IMR-90 (cell line): ENCODE measurements at regions not wholly inside any gene's neighbourhood (a gene's known extent, or its start where the extent isn't known, plus 50 kb on each side); places are given as distances from the start of the nearest gene placed in this dataset.

Source experiments
- ATAC-seq: fragments of 200-7000 bp; cut with Tn5 transposase; 2 replicates; pipeline ENCODE4 v1.9.1; 2020; ENCODE audit warnings: low read depth, mild to moderate bottlenecking, moderate library complexity
- BruUV-seq: library from RNA; stranded (reverse); fragments of 400-500 nt; replicated peaks from 2 replicates; lab custom pipeline; 2021; lab: Mats Ljungman, UMichigan
- CTCF ChIA-PET: fragments of 300-600 bp; formaldehyde crosslinking; extraction: SDS; loops from one replicate; lab custom pipeline; 2021; ENCODE audit warnings: antibody characterized with exemption; lab: Yijun Ruan, JAX
- POLR2A ChIA-PET: fragments of 300-600 bp; sonication (Branson Sonifier 250); formaldehyde crosslinking; loops from one replicate; lab custom pipeline; 2022; ENCODE audit warnings: antibody characterized with exemption; ENCODE audit not compliant: unreplicated experiment; lab: Charles Lee
- DNase-seq: peaks from one replicate; pipeline ENCODE4 v3.0.0; 2013
- H2AFZ ChIP-seq: replicated peaks from 2 replicates; pipeline ENCODE3; 2013; ENCODE audit warnings: low read length, mild to moderate bottlenecking; ENCODE audit not compliant: poor library complexity
- H2AK5ac ChIP-seq: 2 replicates; pipeline ENCODE4 v1.6.1; 2013; ENCODE audit warnings: low read depth, low read length, inconsistent platforms
- H2AK9ac ChIP-seq: replicated peaks from 2 replicates; pipeline ENCODE3; 2013; ENCODE audit warnings: mild to moderate bottlenecking, low read depth, low read length, moderate library complexity; ENCODE audit not compliant: poor library complexity
- H2BK120ac ChIP-seq: 2 replicates; pipeline ENCODE4 v1.6.1; 2013; ENCODE audit warnings: low read depth, low read length, inconsistent platforms
- H2BK15ac ChIP-seq: 3 replicates; pipeline ENCODE4 v1.6.1; 2013; ENCODE audit warnings: low read depth, low read length, inconsistent platforms
- H2BK20ac ChIP-seq: 2 replicates; pipeline ENCODE4 v1.6.1; 2013; ENCODE audit warnings: low read depth, mild to moderate bottlenecking, inconsistent platforms, low read length, moderate library complexity
- H2BK5ac ChIP-seq: 2 replicates; pipeline ENCODE4 v1.6.1; 2013; ENCODE audit warnings: mild to moderate bottlenecking, low read depth, low read length, inconsistent platforms; ENCODE audit not compliant: poor library complexity, severe bottlenecking
- H3K14ac ChIP-seq: replicated peaks from 2 replicates; pipeline ENCODE4 v1.6.1; 2013; ENCODE audit warnings: low read depth, low read length, inconsistent platforms
- H3K18ac ChIP-seq: 2 replicates; pipeline ENCODE4 v1.6.1; 2013; ENCODE audit warnings: low read depth, low read length, control low read depth
- H3K23ac ChIP-seq: 2 replicates; pipeline ENCODE4 v1.6.1; 2013; ENCODE audit warnings: low read depth, low read length, inconsistent platforms
- H3K27ac ChIP-seq: 2 replicates; pipeline ENCODE4 v1.5.1; 2013; ENCODE audit warnings: mild to moderate bottlenecking, control low read depth, low read length; ENCODE audit not compliant: insufficient read depth
- H3K27me3 ChIP-seq: 2 replicates; pipeline ENCODE4 v1.6.1; 2013; ENCODE audit warnings: low read length; ENCODE audit not compliant: control insufficient read depth, insufficient read depth
- H3K36me3 ChIP-seq: 2 replicates; pipeline ENCODE4 v1.6.1; 2013; ENCODE audit warnings: low read length, mixed read lengths; ENCODE audit not compliant: control insufficient read depth, insufficient read depth
- H3K4ac ChIP-seq: 2 replicates; pipeline ENCODE4 v1.6.1; 2013; ENCODE audit warnings: low read depth, low read length, inconsistent platforms
- H3K4me1 ChIP-seq: 2 replicates; pipeline ENCODE4 v1.6.1; 2013; ENCODE audit warnings: low read length, mixed read lengths; ENCODE audit not compliant: control insufficient read depth, insufficient read depth
- H3K4me2 ChIP-seq: 2 replicates; pipeline ENCODE4 v1.6.1; 2013; ENCODE audit warnings: low read depth, mild to moderate bottlenecking, control low read depth, low read length, moderate library complexity
- H3K4me3 ChIP-seq: 2 replicates; pipeline ENCODE4 v1.5.1; 2013; ENCODE audit warnings: low read depth, mild to moderate bottlenecking, control low read depth, low read length, moderate library complexity; ENCODE audit not compliant: insufficient read depth
- H3K56ac ChIP-seq: 2 replicates; pipeline ENCODE4 v1.6.1; 2013; ENCODE audit warnings: low read length, inconsistent platforms; ENCODE audit not compliant: insufficient read depth; ENCODE audit errors: extremely low read depth
- H3K79me1 ChIP-seq, 2 experiments: 2 replicates each; pipeline ENCODE4 v1.6.1; 2013; ENCODE audit warnings: low read length in 2 of 2, inconsistent platforms in 1 of 2, low read depth in 1 of 2
- H3K9ac ChIP-seq: 2 replicates; pipeline ENCODE4 v1.6.1; 2013; ENCODE audit warnings: low read depth, low read length, control low read depth
- H3K9me1 ChIP-seq: 2 replicates; pipeline ENCODE4 v1.6.1; 2013; ENCODE audit warnings: low read length, inconsistent platforms; ENCODE audit not compliant: insufficient read depth
- H3K9me3 ChIP-seq: 2 replicates; pipeline ENCODE4 v1.6.1; 2013; ENCODE audit warnings: low read length; ENCODE audit not compliant: control insufficient read depth, insufficient read depth
- H4K20me1 ChIP-seq: 2 replicates; pipeline ENCODE4 v1.6.1; 2013; ENCODE audit warnings: low read length, inconsistent platforms; ENCODE audit not compliant: insufficient read depth
- H4K5ac ChIP-seq: 2 replicates; pipeline ENCODE4 v1.6.1; 2013; ENCODE audit warnings: mild to moderate bottlenecking, low read depth, low read length, control low read depth
- H4K8ac ChIP-seq, 2 experiments: 2 replicates each; pipeline ENCODE4 v1.6.1; 2013; ENCODE audit warnings: low read depth in 2 of 2, low read length in 2 of 2, control low read depth in 1 of 2, inconsistent platforms in 1 of 2
- H4K91ac ChIP-seq: 2 replicates; pipeline ENCODE4 v1.6.1; 2013; ENCODE audit warnings: low read depth, low read length, inconsistent platforms; ENCODE audit not compliant: insufficient read depth
- BHLHE40 ChIP-seq: fragments of 150-350 bp; IDR thresholded peaks from 2 replicates; pipeline ENCODE4 v1.6.1; 2016; ENCODE audit warnings: mild to moderate bottlenecking, low read depth, low read length
- CEBPB ChIP-seq: IDR thresholded peaks from 2 replicates; pipeline ENCODE4 v1.6.1; 2012; ENCODE audit warnings: low read depth, low read length, improper control_type of control experiment
- CHD1 ChIP-seq: IDR thresholded peaks from 2 replicates; pipeline ENCODE4 v1.6.1; 2012; ENCODE audit warnings: low read depth, low read length, improper control_type of control experiment
- CTCF ChIP-seq: conservative IDR thresholded peaks from 2 replicates; pipeline ENCODE4 v1.5.1; 2012; ENCODE audit warnings: mild to moderate bottlenecking, low read depth, low read length, improper control_type of control experiment
- ELK1 ChIP-seq: fragments of 150-350 bp; IDR thresholded peaks from 2 replicates; pipeline ENCODE4 v1.6.1; 2016; ENCODE audit warnings: low read depth, mild to moderate bottlenecking, low read length, moderate library complexity, borderline replicate concordance
- FOS ChIP-seq: fragments of 150-350 bp; IDR thresholded peaks from 2 replicates; pipeline ENCODE4 v1.6.1; 2016; ENCODE audit warnings: low read depth, low read length
- MAFK ChIP-seq: IDR thresholded peaks from 2 replicates; pipeline ENCODE4 v1.6.1; 2012; ENCODE audit warnings: low read depth, low read length, improper control_type of control experiment
- MAZ ChIP-seq: IDR thresholded peaks from 2 replicates; pipeline ENCODE4 v1.6.1; 2012; ENCODE audit warnings: low read depth, mild to moderate bottlenecking, low read length, improper control_type of control experiment, moderate library complexity, borderline replicate concordance
- MXI1 ChIP-seq: IDR thresholded peaks from 2 replicates; pipeline ENCODE4 v1.6.1; 2012; ENCODE audit warnings: low read depth, mild to moderate bottlenecking, low read length, moderate library complexity, borderline replicate concordance
- NFE2L2 ChIP-seq: fragments of 150-350 bp; IDR thresholded peaks from 2 replicates; pipeline ENCODE4 v1.6.1; 2016; ENCODE audit warnings: low read depth, mild to moderate bottlenecking, low read length
- POLR2A ChIP-seq: IDR thresholded peaks from 2 replicates; pipeline ENCODE4 v1.6.1; 2012; ENCODE audit warnings: mild to moderate bottlenecking, low read depth, low read length
- RAD21 ChIP-seq: IDR thresholded peaks from 2 replicates; pipeline ENCODE4 v1.6.1; 2012; ENCODE audit warnings: low read length, improper control_type of control experiment
- RCOR1 ChIP-seq: IDR thresholded peaks from 2 replicates; pipeline ENCODE4 v1.6.1; 2012; ENCODE audit warnings: mild to moderate bottlenecking, low read length, improper control_type of control experiment; ENCODE audit not compliant: insufficient replicate concordance
- RFX5 ChIP-seq: IDR thresholded peaks from 2 replicates; pipeline ENCODE4 v1.8.0; 2012; ENCODE audit warnings: low read depth, mild to moderate bottlenecking, low read length, moderate library complexity
- SMC3 ChIP-seq: fragments of 150-350 bp; IDR thresholded peaks from 2 replicates; pipeline ENCODE4 v1.6.1; 2016; ENCODE audit warnings: low read depth, mild to moderate bottlenecking, antibody characterized with exemption, low read length, moderate library complexity
- USF2 ChIP-seq: fragments of 150-350 bp; IDR thresholded peaks from 2 replicates; pipeline ENCODE4 v1.6.1; 2017; ENCODE audit warnings: mild to moderate bottlenecking, antibody characterized with exemption, low read length, low read depth
- WGBS, 2 experiments: methylation state at CpG; one replicate each; pipeline versions ENCODE4 v1.1.5 to v1.1.7; 2013; ENCODE audit warnings: missing lambda C conversion rate in 2 of 2; ENCODE audit not compliant: insufficient read length in 1 of 2; ENCODE audit errors: extremely low coverage in 2 of 2; 5-methylcytosine and 5-hydroxymethylcytosine counted together
- dilution Hi-C: fragments of 300-500 bp; cut with HindIII; formaldehyde crosslinking; loops from one replicate; pipeline ENCODE4 v1.14.3; 2018; ENCODE audit warnings: low sequenced_read_pairs; ENCODE audit not compliant: unreplicated experiment
- in situ Hi-C: fragments of 300-500 bp; cut with MboI; formaldehyde crosslinking; loops from 3 replicates; pipeline ENCODE4 v1.14.3; 2019; ENCODE audit warnings: low sequenced_read_pairs, inconsistent platforms, mixed read lengths
- intact Hi-C: fragments of 100-400 bp; cut with micrococcal nuclease; formaldehyde crosslinking; loops from 2 replicates; pipeline ENCODE4 v1.10.0; 2022

- TF ChIP-seq CHD1, result no peak
- no peak for TF ChIP-seq CEBPB
- TF ChIP-seq MAZ, result no peak
- TF ChIP-seq MXI1, result no peak
- TF ChIP-seq SMC3, result no peak
- no peak for TF ChIP-seq RCOR1
- TF ChIP-seq FOS, result no peak
- TF ChIP-seq RAD21, result no peak
- no peak for TF ChIP-seq NFE2L2
- TF ChIP-seq CTCF, result no peak
- no peak for TF ChIP-seq ELK1
- no peak for TF ChIP-seq BHLHE40
- no peak for TF ChIP-seq MAFK
- TF ChIP-seq USF2, result no peak
- no peak for TF ChIP-seq POLR2A
- no peak for TF ChIP-seq RFX5
- dilution Hi-C loops (no loop called here), in situ Hi-C loops (no loop called here), intact Hi-C loops (no loop called here)
- Histone ChIP-seq H2AFZ (no peak overlapping the region), H2BK20ac (no peak overlapping the region), H3K56ac (no peak overlapping the region), H3K4me1 (no peaks in the 10 kb centered on the region), H4K8ac (no peak overlapping the region), H2BK15ac (no peak overlapping the region), H3K23ac (no peak overlapping the region), H2AK5ac (no peak overlapping the region), H4K91ac (no peak overlapping the region), H3K79me1 (no peaks in the 10 kb centered on the region), H3K9me1 (no peaks in the 10 kb centered on the region), H3K27ac (no peak overlapping the region), H3K14ac (no peak overlapping the region), H3K9ac (no peak overlapping the region), H2BK5ac (no peak overlapping the region), H2AK9ac (no peak overlapping the region), H3K9me3 (no peaks in the 10 kb centered on the region), H3K4ac (no peak overlapping the region), H4K5ac (no peak overlapping the region), H3K4me2 (no peak overlapping the region), H4K20me1 (no peaks in the 10 kb centered on the region), H2BK120ac (no peak overlapping the region), H3K4me3 (no peak overlapping the region), H3K27me3 (no peaks in the 10 kb centered on the region), H3K36me3 (no peaks in the 10 kb centered on the region), H3K18ac (no peak overlapping the region)
- ChIA-PET CTCF (interaction anchor here (0.6 to 1.1 kb wide), 2 partner anchors 11 to 382 kb away, joined by 3 to 4 read pairs; no protein-coding TSS in a partner anchor), POLR2A (no interaction called here)
- WGBS, 2 experiments, result 67% methylated on average over 3 of the region's 6 CpGs; no CpG with 5 or more reads in 1 of the 2 experiments
- DNase-seq (no peak), ATAC-seq (no peak)
- BruUV-seq, result no TSS peak
These were observed 510.5 kb upstream of the CBLB start for GRCh38 chr3:106379251-106379750.
